ENCODE measurements at regions not wholly inside any gene's neighbourhood (a gene's known extent, or its start where the extent isn't known, plus 50 kb on each side); places are given as distances from the start of the nearest gene placed in this dataset.
"Not testable (repeated sequence)": the region's sequence is repeated elsewhere in the genome, so short reads cannot be mapped to it uniquely, and the experiment has no call there.

DNA sequence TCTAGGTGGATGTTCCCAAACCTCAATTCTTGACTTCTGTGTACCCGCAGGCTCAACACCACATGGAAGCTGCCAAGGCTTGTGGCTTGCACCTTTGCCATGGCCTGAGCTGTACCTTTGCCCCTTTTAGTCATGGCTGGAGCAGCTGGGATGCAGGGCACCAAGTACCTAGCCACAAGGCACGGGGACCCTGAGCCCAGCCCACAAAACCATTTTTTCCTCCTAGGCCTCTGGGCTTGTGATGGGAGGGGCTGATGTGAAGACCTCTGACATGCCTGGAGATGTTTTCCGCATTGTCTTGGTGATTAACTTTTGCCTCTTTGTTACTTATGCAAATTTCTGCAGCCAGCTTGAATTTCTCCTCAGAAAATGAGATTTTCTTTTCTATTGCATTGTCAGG, 156.7 kb downstream of the UTRN start:
- TF ChIP-seq, protein P1, sequence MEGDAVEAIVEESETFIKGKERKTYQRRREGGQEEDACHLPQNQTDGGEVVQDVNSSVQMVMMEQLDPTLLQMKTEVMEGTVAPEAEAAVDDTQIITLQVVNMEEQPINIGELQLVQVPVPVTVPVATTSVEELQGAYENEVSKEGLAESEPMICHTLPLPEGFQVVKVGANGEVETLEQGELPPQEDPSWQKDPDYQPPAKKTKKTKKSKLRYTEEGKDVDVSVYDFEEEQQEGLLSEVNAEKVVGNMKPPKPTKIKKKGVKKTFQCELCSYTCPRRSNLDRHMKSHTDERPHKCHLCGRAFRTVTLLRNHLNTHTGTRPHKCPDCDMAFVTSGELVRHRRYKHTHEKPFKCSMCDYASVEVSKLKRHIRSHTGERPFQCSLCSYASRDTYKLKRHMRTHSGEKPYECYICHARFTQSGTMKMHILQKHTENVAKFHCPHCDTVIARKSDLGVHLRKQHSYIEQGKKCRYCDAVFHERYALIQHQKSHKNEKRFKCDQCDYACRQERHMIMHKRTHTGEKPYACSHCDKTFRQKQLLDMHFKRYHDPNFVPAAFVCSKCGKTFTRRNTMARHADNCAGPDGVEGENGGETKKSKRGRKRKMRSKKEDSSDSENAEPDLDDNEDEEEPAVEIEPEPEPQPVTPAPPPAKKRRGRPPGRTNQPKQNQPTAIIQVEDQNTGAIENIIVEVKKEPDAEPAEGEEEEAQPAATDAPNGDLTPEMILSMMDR (IDR thresholded peaks at IDR 0.05) = not testable (repeated sequence)
- TF ChIP-seq POLR2AphosphoS5, POLR2A, EP300 (IDR thresholded peaks at IDR 0.05): not testable (repeated sequence)

All from suprapubic skin (tissue), 4 donors.